ENCODE measurements at regions not wholly inside any gene's neighbourhood (a gene's known extent, or its start where the extent isn't known, plus 50 kb on each side); places are given as distances from the start of the nearest gene placed in this dataset.

DNA sequence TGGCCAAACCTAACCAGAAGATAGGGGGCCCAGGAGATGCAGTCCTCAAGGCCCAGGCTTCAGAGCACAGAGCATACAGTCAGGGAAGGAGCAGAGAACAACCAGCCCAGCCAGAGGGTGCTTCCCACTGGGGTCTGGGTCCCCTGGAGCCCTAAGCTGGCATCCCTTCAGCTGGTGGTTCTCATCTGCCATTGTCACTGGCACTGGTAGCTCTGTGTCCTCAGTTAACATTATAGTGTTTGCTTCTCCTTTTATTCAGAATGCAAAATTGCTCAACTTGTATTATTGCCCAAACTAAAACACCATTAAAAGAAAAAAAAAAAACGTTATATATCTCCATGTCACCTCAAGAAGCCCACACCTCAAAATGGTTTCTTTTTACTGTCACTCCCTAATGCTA is 219.2 kb downstream of the ENC1 start:
- Mint-ChIP-seq H3K4me3 (no peak overlapping the region), H3K27ac (no peak overlapping the region), H3K36me3 (ENCODE audit: low read depth) (no peaks in the 10 kb centered on the region), H3K27me3 (peaks cover 18% of the 10 kb centered on the region), H3K9me3 (no peaks in the 10 kb centered on the region), H3K4me1 (ENCODE audit: low read depth) (no peaks in the 10 kb centered on the region)

- Mint-ChIP-seq H3K27ac (no peak overlapping the region), H3K36me3 (ENCODE audit: low read depth) (no peaks in the 10 kb centered on the region), H3K4me1 (ENCODE audit: low read depth) (no peaks in the 10 kb centered on the region), H3K4me3 (no peak overlapping the region), H3K27me3 (peaks cover 22% of the 10 kb centered on the region), H3K9me3 (no peaks in the 10 kb centered on the region)
These were observed 219.6 kb downstream of the ENC1 start for GRCh38 chr5:74420947-74421346.

DNA sequence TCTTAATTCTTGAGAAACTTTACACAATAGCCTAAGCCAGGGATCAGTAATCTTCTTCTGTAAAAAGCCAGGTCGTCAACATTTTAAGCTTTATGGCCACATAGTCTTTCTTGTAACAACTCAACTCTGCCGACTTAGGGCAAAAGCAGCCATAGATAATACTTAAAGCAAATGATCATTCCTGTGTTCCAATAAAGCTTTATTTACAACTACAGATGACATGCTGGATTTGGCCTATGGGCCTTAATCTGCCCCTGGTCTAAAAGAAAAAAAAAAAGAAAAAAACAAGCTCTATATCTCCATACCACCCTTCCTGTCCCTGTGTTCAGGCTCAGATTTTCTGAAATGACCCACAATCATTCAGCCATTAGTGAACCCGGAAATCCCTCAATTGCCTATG is 220.3 kb downstream of the ENC1 start:
- H3K27me3 Mint-ChIP-seq = peaks cover 27% of the 10 kb centered on the region
- no peak overlapping the region for H3K27ac Mint-ChIP-seq
- H3K4me3 Mint-ChIP-seq = no peak overlapping the region
- H3K36me3 Mint-ChIP-seq (ENCODE audit: low read depth) = no peaks in the 10 kb centered on the region
- H3K4me1 Mint-ChIP-seq (ENCODE audit: low read depth) = no peaks in the 10 kb centered on the region
- no peaks in the 10 kb centered on the region for H3K9me3 Mint-ChIP-seq

- no peaks in the 10 kb centered on the region for H3K9me3 Mint-ChIP-seq
- H3K4me3 Mint-ChIP-seq = no peak overlapping the region
- peaks cover 27% of the 10 kb centered on the region for H3K27me3 Mint-ChIP-seq
- no peak overlapping the region for H3K27ac Mint-ChIP-seq
- H3K36me3 Mint-ChIP-seq (ENCODE audit: low read depth) = no peaks in the 10 kb centered on the region
- no peaks in the 10 kb centered on the region for H3K4me1 Mint-ChIP-seq (ENCODE audit: low read depth)
These were observed 221.1 kb downstream of the ENC1 start for GRCh38 chr5:74419468-74419867.

DNA sequence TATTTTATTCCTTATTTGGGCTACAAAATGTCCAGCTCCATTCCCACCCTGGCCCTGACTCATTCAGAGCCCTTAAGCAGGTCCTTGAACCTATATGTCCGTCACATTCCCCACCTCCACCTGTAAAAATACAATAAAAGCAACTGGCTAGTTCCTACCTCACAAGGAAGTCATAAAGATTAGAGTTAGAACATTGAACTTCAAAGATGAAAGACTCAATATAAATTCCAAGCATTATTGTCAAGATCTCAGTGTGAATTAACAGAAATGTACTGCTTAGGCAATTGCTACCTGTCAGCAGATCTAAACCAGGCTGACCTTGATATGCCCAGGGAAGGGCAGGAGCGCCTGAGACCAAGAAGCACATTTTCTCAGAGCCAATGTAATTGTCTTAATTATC is 221.8 kb downstream of the ENC1 start:
- Mint-ChIP-seq H3K4me1 (ENCODE audit: low read depth) (no peaks in the 10 kb centered on the region), H3K4me3 (no peak overlapping the region), H3K27me3 (peaks cover 29% of the 10 kb centered on the region), H3K9me3 (no peaks in the 10 kb centered on the region), H3K27ac (no peak overlapping the region), H3K36me3 (ENCODE audit: low read depth) (no peaks in the 10 kb centered on the region)

GRCh38 chr5:74418261-74418660 is 222.3 kb downstream of the ENC1 start:
- peaks cover 33% of the 10 kb centered on the region for H3K27me3 Mint-ChIP-seq
- H3K4me1 Mint-ChIP-seq (ENCODE audit: low read depth) = no peaks in the 10 kb centered on the region
- H3K4me3 Mint-ChIP-seq = no peak overlapping the region
- no peaks in the 10 kb centered on the region for H3K9me3 Mint-ChIP-seq
- H3K36me3 Mint-ChIP-seq (ENCODE audit: low read depth) = no peaks in the 10 kb centered on the region
- no peak overlapping the region for H3K27ac Mint-ChIP-seq

GRCh38 chr5:74415695-74416102 is 224.8 kb downstream of the ENC1 start:
- H3K9me3 Mint-ChIP-seq = no peaks in the 10 kb centered on the region
- H3K27me3 Mint-ChIP-seq = peaks cover 47% of the 10 kb centered on the region
- H3K36me3 Mint-ChIP-seq (ENCODE audit: low read depth) = no peaks in the 10 kb centered on the region
- no peaks in the 10 kb centered on the region for H3K4me1 Mint-ChIP-seq (ENCODE audit: low read depth)
- no peak overlapping the region for H3K4me3 Mint-ChIP-seq
- no peak overlapping the region for H3K27ac Mint-ChIP-seq

DNA sequence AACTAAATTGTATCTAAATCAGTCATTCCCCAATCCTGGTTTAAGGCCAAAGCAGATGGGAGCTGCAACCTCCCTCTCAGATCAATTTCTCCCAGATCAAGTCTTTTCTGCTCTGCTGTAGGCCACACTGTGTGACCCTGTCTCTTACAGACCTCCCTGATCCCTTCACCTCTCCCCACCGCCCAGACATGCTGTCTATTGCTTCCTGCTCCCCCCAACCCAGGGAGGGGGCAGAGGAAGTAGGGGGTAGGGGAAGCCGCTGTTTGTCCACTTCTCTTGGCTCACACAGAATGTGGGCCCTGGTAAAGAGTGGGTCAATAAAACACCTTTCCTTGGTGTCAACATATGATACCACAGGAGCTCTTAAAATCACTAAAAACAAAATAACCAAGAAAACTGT is 226.3 kb downstream of the ENC1 start:
- Mint-ChIP-seq H3K4me1 (ENCODE audit: low read depth) (no peaks in the 10 kb centered on the region), H3K9me3 (no peaks in the 10 kb centered on the region), H3K27ac (no peak overlapping the region), H3K4me3 (no peak overlapping the region), H3K27me3 (peaks cover 54% of the 10 kb centered on the region), H3K36me3 (ENCODE audit: low read depth) (no peaks in the 10 kb centered on the region)

DNA sequence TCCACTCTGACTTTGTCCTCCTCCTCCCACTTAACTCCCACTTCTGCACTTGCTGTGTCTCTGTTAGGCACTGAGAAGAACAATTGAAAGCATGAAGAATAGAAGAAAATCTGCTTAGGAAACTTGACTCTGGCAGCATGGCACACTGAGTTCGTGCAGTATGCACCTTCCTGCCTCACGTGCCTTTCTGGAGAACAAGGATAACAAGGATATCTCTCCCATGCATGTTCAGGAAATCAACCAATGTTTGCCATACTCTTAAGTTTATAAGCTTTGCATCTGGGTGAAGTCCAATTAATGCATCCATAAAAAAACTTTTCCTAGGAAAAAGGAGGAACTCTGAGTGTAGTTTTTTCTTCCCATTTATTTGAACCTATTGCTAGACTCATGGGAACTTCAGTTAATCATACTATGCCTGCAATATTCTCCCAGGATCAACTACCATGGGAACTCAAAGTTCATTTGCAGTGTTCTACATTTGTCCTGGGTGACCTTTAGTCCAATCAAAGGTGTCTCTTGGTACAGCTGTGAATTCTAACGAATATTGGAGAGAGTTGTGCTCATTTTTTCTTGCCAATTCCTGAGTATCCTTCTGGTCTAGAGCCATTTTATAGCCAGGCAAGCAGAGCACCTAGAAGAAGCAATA is 227.0 kb downstream of the ENC1 start:
- H3K9me3 Mint-ChIP-seq = no peaks in the 10 kb centered on the region
- H3K4me3 Mint-ChIP-seq = no peak overlapping the region
- H3K27me3 Mint-ChIP-seq = peaks cover 54% of the 10 kb centered on the region

DNA sequence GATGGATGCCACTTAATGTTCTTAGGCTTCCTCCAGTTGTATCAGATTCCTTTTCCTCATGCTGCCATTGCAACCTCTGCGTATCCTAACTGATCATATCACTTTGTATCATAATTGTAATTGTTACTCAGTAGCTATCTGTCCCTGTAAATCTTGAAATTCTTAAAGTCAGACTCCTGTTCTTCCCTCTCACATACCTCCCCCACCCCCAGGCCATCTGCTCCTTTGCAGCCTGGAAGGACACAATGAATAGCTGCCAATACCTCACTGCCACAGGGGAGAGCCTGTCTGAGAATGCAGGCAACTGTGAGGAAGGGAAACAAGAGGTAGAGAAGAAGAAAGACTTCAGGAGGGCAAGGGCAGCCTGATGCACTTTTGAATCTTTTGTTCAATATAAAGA is 228.5 kb downstream of the ENC1 start:
- Mint-ChIP-seq H3K4me1 (ENCODE audit: low read depth) (no peaks in the 10 kb centered on the region), H3K27ac (no peak overlapping the region), H3K4me3 (no peak overlapping the region), H3K9me3 (no peaks in the 10 kb centered on the region), H3K36me3 (ENCODE audit: low read depth) (no peaks in the 10 kb centered on the region), H3K27me3 (peaks cover 48% of the 10 kb centered on the region)

More for the DNA sequence above, 227.0 kb downstream of the ENC1 start:
- H3K27ac Mint-ChIP-seq = no peak overlapping the region
- H3K36me3 Mint-ChIP-seq (ENCODE audit: low read depth) = no peaks in the 10 kb centered on the region
- H3K4me1 Mint-ChIP-seq (ENCODE audit: low read depth) = no peaks in the 10 kb centered on the region

DNA sequence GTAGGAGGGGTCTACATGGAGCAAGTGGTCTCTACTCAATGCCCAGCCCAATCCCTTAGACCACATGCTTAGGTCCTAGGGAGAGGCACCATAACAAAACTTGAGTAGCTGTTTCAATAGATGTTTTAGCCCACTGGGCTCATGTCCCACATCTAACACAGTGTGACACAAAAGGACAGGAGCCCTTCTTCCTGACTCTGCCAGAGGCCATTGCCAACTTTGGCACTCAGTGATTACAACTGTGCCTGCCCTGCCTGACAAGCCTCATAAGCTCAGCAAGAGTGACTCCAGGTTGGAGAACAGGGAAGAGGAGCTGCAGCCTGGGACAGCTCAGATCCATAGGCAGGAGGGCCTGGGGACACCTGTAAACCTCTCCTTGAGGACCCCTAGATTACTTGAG is 230.8 kb downstream of the ENC1 start:
- no peaks in the 10 kb centered on the region for H3K4me1 Mint-ChIP-seq (ENCODE audit: low read depth)
- no peaks in the 10 kb centered on the region for H3K36me3 Mint-ChIP-seq (ENCODE audit: low read depth)
- H3K27me3 Mint-ChIP-seq = peaks cover 36% of the 10 kb centered on the region
- no peak overlapping the region for H3K27ac Mint-ChIP-seq
- H3K4me3 Mint-ChIP-seq = no peak overlapping the region
- no peaks in the 10 kb centered on the region for H3K9me3 Mint-ChIP-seq

- Mint-ChIP-seq H3K27me3 (peaks cover 36% of the 10 kb centered on the region), H3K4me1 (ENCODE audit: low read depth) (no peaks in the 10 kb centered on the region), H3K36me3 (ENCODE audit: low read depth) (no peaks in the 10 kb centered on the region)
These were observed 231.3 kb downstream of the ENC1 start for GRCh38 chr5:74409166-74409706.

GRCh38 chr5:74408150-74409043 is 232.1 kb downstream of the ENC1 start:
- H3K36me3 Mint-ChIP-seq (ENCODE audit: low read depth) = no peaks in the 10 kb centered on the region
- no peak overlapping the region for H3K27ac Mint-ChIP-seq
- H3K27me3 Mint-ChIP-seq = peaks cover 30% of the 10 kb centered on the region
- H3K9me3 Mint-ChIP-seq = no peaks in the 10 kb centered on the region
- H3K4me3 Mint-ChIP-seq = no peak overlapping the region
- H3K4me1 Mint-ChIP-seq (ENCODE audit: low read depth) = no peaks in the 10 kb centered on the region

More at GRCh38 chr5:74409166-74409706, 231.3 kb downstream of the ENC1 start:
- Mint-ChIP-seq H3K27ac (no peak overlapping the region), H3K4me3 (no peak overlapping the region), H3K9me3 (no peaks in the 10 kb centered on the region)

DNA sequence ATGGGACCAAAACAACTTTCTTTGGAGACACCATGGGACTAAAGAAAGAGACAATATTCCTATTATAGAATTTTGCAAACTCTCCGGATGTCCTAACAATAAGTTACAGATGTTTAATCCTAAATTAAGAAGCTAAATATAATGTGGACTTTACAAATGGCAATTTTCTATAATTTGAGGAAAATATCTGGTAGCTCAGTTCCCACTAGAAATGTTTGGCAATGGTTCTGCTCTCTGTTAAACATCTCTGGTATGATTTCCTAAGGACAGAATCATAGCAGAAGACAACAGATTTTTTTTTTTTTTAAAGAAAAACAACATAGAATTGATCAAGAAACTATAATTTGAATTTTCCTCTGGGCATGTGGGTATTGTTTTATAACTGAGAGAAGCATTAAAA is 232.8 kb downstream of the ENC1 start:
- Mint-ChIP-seq H3K9me3 (no peaks in the 10 kb centered on the region), H3K4me3 (no peak overlapping the region), H3K27ac (no peak overlapping the region), H3K4me1 (ENCODE audit: low read depth) (no peaks in the 10 kb centered on the region), H3K36me3 (ENCODE audit: low read depth) (no peaks in the 10 kb centered on the region), H3K27me3 (peaks cover 25% of the 10 kb centered on the region)

GRCh38 chr5:74406844-74407243 is 233.7 kb downstream of the ENC1 start:
- Mint-ChIP-seq H3K9me3 (no peaks in the 10 kb centered on the region), H3K4me3 (no peak overlapping the region), H3K27me3 (peaks cover 21% of the 10 kb centered on the region), H3K27ac (no peak overlapping the region), H3K4me1 (ENCODE audit: low read depth) (no peaks in the 10 kb centered on the region), H3K36me3 (ENCODE audit: low read depth) (no peaks in the 10 kb centered on the region)

Data from stimulated activated naive CD8-positive, alpha-beta T cell treated with anti-CD3 and anti-CD28 coated beads, Interleukin-15, Interleukin-2, amounts not matched to agents 100 ng/mL and 50 ng/mL, for 24 hours (primary cell).